Pancreas (tissue), 10 donors: ENCODE measurements at regions not wholly inside any gene's neighbourhood (a gene's known extent, or its start where the extent isn't known, plus 50 kb on each side); places are given as distances from the start of the nearest gene placed in this dataset.

Experiments used
- ATAC-seq, 4 donors: fragments of 200-7000 bp; cut with Tn5 transposase; one replicate each; pipeline versions ENCODE4 v1.8.0 to v1.9.1; 2020; ENCODE audit warnings: mild to moderate bottlenecking in 4 of 4, moderate library complexity in 4 of 4
- DNase-seq, 6 donors: peaks; one replicate each; pipeline ENCODE4 v3.0.0-alpha.2; 2020
- FAIRE-seq: peaks from 2 replicates; lab custom pipeline; 2012; peaks lifted over from hg19 to GRCh38; lab: Jason Lieb, UNC
- H3K27ac ChIP-seq, 4 donors: fragments of 200-600 bp; sonication (generic); 1 replicate in 3 of 4; 2 replicates in 1 of 4; pipeline versions ENCODE4 v1.5.0 to v1.8.0; 2020
- H3K27me3 ChIP-seq, 4 donors: fragments of 200-600 bp; one replicate each; pipeline ENCODE4 v1.8.0; 2021
- H3K36me3 ChIP-seq, 3 donors: fragments of 200-600 bp; sonication (generic) in 1 of 3; one replicate each; pipeline versions ENCODE4 v1.5.0 to v1.8.0; 2020 to 2021
- H3K4me1 ChIP-seq, 3 donors: fragments of 200-600 bp; one replicate each; pipeline ENCODE4 v1.8.0; 2021
- H3K4me3 ChIP-seq, 4 donors: fragments of 200-600 bp; sonication (generic) in 2 of 4; one replicate each; pipeline versions ENCODE4 v1.5.0 to v1.8.0; 2020 to 2021
- H3K9me3 ChIP-seq, 4 donors: fragments of 200-600 bp; one replicate each; pipeline ENCODE4 v1.8.0; 2021
- WGBS, 2 donors: extraction: QIAGEN DNeasy Blood & Tissue Kit; methylation state at CpG; one replicate each; pipeline ENCODE4 v1.1.7; 2013; 5-methylcytosine and 5-hydroxymethylcytosine counted together
- intact Hi-C, 3 donors: fragments of 100-400 bp; cut with DNase I; formaldehyde crosslinking; loops; one replicate each; pipeline versions ENCODE4 v1.11.1 to v1.14.2; 2022
- TF ChIP-seq, protein P1 (sequence below), 4 donors: fragments of 200-600 bp; sonication (generic) in 3 of 4; IDR thresholded peaks; one replicate each; pipeline versions ENCODE4 v1.5.0 to v1.8.0; 2021; ENCODE audit warnings: antibody characterized with exemption in 4 of 4
- donor health status: healthy with polysubstance abuse.
- donor health status: DM: no; HTN: no; CAD: no; lungs with moderate emphysema.
- donor health status: DM: no; HTN: no; CAD: no.
- donor health status: control.
- donor health status: control.
- donor health status: Bipolar disorder and iron deficiency.
- donor health status: DM: yes; HTN: yes; CAD: no.
- donor health status: DM: no; HTN: no; CAD: no.
- donor health status: DM: no; HTN: no; CAD: no.
- donor health status: DM: yes; HTN: yes; CAD: no.

DNA sequence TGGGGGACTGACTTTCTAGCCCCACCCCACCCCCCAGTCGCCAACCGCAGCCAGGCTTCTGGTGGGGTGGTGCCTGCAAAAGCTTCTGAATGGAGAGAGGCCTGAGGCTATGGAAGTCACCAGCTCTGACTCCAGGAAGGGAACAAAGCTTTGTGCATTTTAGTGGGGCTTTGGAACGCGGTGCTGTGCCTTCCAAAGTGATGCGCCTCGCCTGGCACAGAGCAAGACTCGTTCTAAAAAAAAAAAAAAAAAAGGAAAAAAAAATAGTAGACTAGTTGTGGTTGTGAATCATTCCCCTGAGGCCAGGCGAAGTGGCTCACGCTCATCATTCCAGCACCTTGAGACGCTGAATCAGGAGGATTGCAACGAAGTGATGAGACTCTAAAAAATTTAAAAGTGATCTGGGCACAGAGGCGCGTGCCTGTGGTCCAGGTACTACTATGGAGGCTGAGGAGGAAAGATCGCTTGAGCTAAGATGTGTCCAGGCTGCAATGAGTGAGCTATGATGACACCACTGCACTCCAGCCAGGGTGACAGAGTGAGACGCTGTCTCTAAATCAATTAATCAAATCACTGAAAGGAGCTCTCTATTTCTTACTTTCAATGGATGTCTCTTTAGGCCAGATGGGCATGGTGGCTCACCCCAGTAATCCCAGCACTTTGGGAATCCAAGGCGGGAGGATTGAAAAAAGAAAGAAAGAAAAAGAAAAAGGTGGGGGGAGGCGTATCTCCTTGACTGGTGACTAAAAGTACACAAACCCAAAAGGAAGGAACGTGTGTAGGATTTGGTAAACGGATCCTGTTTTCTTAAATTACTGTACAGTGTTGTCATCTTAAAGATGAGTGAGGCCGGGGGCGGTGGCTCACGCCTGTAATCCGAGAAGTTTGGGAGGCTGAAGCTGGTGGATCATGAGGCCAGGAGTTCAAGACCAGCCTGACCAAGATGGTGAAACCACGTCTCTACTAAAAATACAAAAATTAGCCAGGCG, 259.6 kb upstream of the ALG10B start:
- Histone ChIP-seq H3K36me3 (no peaks in the 10 kb centered on the region), H3K27me3 (no peaks in the 10 kb centered on the region), H3K4me1 (no peaks in the 10 kb centered on the region), H3K9me3 (no peaks in the 10 kb centered on the region), H3K27ac (no peak overlapping the region), H3K4me3 (no peak overlapping the region)
- 50 to 67% methylated on average over 25 of the region's 25 CpGs for WGBS, 2 donors
- intact Hi-C loops: loop anchor here in 1 of 3 donors (10.0 kb wide), 1 partner anchor 88 kb away; no protein-coding TSS in a partner anchor
- ATAC-seq (no peak), FAIRE-seq (no peak), DNase-seq (no peak)
- TF ChIP-seq, protein P1, sequence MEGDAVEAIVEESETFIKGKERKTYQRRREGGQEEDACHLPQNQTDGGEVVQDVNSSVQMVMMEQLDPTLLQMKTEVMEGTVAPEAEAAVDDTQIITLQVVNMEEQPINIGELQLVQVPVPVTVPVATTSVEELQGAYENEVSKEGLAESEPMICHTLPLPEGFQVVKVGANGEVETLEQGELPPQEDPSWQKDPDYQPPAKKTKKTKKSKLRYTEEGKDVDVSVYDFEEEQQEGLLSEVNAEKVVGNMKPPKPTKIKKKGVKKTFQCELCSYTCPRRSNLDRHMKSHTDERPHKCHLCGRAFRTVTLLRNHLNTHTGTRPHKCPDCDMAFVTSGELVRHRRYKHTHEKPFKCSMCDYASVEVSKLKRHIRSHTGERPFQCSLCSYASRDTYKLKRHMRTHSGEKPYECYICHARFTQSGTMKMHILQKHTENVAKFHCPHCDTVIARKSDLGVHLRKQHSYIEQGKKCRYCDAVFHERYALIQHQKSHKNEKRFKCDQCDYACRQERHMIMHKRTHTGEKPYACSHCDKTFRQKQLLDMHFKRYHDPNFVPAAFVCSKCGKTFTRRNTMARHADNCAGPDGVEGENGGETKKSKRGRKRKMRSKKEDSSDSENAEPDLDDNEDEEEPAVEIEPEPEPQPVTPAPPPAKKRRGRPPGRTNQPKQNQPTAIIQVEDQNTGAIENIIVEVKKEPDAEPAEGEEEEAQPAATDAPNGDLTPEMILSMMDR (IDR thresholded peaks at IDR 0.05): no peak

DNA sequence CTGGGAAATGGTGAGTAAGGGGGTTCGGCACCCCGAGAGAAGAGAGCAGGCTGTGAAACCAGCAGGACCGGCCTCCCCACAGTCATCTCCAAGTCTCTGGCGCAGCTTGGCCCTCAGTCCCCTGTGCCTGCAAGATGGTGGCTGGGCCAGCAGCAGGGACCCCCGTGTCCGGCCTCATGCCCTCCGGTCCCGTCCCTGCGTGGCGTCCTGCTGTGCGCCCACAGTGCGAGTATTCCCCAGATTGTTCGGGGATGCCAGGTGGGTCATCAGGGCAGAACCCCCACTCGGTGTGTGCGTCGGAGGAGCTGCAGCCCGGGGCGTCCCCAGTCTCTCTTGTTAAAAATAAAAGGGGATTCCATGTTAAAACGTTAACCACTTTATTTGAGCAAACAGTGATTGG, 216.9 kb upstream of the ALG10B start:
- Histone ChIP-seq H3K4me3 (no peak overlapping the region), H3K9me3 (no peaks in the 10 kb centered on the region), H3K27ac (no peak overlapping the region), H3K36me3 (no peaks in the 10 kb centered on the region), H3K4me1 (no peaks in the 10 kb centered on the region), H3K27me3 (no peaks in the 10 kb centered on the region)
- FAIRE-seq (no peak), ATAC-seq (no peak), DNase-seq (no peak)
- intact Hi-C loops: no loop called here
- WGBS, 2 donors: 82 to 87% methylated on average over 19 of the region's 19 CpGs
- TF ChIP-seq, protein P1 (IDR thresholded peaks at IDR 0.05): no peak

DNA sequence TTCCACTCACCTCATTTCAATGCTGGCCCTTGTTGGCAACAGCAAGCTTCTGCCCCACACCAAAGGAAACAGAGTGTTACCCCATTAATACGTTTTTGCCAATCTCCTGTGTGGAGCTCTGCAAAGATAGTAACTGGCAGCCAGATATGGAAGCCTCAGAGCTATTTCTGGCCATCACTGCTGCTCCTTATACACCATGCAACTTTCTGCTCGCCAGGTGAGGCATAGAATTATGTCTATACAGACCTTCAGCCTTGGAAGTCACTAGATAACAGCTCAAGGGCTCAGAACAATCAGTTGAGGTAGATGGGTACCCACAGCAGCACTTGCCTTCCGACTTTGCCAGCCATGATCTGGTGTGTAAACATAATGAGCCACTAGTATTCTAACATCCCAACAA, 214.8 kb upstream of the ALG10B start:
- ATAC-seq: no peak
- no peak for FAIRE-seq
- TF ChIP-seq, protein P1 (IDR thresholded peaks at IDR 0.05): no peak
- Histone ChIP-seq H3K36me3 (no peaks in the 10 kb centered on the region), H3K9me3 (no peaks in the 10 kb centered on the region), H3K27ac (no peak overlapping the region), H3K27me3 (no peaks in the 10 kb centered on the region), H3K4me1 (no peaks in the 10 kb centered on the region), H3K4me3 (no peak overlapping the region)
- no peak for DNase-seq
- intact Hi-C loops: no loop called here
- WGBS, 2 donors: 19 to 20% methylated on average over 3 of the region's 3 CpGs

DNA sequence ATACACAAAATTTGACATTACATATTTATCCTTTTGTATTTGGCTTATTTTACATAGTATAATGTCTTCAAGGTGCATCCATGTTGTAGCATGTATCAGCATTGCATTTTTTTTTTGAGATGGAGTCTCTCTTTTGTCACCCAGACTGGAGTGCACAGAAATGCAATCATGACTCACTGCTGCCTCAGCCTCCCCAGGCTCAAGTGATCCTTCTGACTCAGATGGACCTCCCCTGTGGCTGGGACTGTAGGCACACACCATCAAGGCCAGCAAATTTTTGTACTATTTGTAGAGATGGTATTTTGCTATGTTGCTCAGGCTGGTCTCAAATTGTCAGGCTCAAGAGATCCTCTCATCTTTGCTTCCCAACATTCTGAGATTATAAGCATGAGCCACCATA, 214.4 kb upstream of the ALG10B start:
- intact Hi-C loops: no loop called here
- Histone ChIP-seq H3K4me3 (no peak overlapping the region), H3K27ac (no peak overlapping the region), H3K36me3 (no peaks in the 10 kb centered on the region), H3K27me3 (no peaks in the 10 kb centered on the region), H3K4me1 (no peaks in the 10 kb centered on the region), H3K9me3 (no peaks in the 10 kb centered on the region)
- ATAC-seq (no peak), DNase-seq (no peak), FAIRE-seq (no peak)
- TF ChIP-seq, protein P1 (IDR thresholded peaks at IDR 0.05): no peak
